ENCODE measurements at regions not wholly inside any gene's neighbourhood (a gene's known extent, or its start where the extent isn't known, plus 50 kb on each side); places are given as distances from the start of the nearest gene placed in this dataset.

DNA sequence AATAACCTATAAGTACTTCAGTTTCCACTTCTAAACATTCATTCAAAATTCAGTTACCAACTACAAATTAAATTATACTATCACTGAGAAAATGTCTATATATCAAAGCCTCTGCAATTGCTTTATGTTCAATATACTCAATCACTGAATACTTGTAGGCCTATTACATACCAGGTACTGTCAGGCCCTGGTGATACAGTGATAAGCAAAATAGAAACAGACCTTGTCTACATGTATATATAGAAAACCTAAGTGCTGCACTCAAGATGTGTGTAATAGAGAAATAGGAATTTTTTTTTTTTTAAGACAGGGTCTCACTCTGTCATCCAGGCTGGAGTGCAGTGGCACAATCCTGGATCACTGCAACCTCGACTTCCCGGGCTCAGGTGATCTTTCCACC is 53.7 kb upstream of the PHF14 start:
- TF ChIP-seq, protein P1, sequence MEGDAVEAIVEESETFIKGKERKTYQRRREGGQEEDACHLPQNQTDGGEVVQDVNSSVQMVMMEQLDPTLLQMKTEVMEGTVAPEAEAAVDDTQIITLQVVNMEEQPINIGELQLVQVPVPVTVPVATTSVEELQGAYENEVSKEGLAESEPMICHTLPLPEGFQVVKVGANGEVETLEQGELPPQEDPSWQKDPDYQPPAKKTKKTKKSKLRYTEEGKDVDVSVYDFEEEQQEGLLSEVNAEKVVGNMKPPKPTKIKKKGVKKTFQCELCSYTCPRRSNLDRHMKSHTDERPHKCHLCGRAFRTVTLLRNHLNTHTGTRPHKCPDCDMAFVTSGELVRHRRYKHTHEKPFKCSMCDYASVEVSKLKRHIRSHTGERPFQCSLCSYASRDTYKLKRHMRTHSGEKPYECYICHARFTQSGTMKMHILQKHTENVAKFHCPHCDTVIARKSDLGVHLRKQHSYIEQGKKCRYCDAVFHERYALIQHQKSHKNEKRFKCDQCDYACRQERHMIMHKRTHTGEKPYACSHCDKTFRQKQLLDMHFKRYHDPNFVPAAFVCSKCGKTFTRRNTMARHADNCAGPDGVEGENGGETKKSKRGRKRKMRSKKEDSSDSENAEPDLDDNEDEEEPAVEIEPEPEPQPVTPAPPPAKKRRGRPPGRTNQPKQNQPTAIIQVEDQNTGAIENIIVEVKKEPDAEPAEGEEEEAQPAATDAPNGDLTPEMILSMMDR (IDR thresholded peaks at IDR 0.05), result no peak
- TF ChIP-seq, protein P2, sequence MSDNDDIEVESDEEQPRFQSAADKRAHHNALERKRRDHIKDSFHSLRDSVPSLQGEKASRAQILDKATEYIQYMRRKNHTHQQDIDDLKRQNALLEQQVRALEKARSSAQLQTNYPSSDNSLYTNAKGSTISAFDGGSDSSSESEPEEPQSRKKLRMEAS (CRISPR knock-in tag; IDR thresholded peaks at IDR 0.05), result no peak
- TF ChIP-seq, protein P3, sequence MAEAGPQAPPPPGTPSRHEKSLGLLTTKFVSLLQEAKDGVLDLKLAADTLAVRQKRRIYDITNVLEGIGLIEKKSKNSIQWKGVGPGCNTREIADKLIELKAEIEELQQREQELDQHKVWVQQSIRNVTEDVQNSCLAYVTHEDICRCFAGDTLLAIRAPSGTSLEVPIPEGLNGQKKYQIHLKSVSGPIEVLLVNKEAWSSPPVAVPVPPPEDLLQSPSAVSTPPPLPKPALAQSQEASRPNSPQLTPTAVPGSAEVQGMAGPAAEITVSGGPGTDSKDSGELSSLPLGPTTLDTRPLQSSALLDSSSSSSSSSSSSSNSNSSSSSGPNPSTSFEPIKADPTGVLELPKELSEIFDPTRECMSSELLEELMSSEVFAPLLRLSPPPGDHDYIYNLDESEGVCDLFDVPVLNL (CRISPR knock-in tag; IDR thresholded peaks at IDR 0.05; ENCODE audit: borderline replicate concordance, low read depth), result no peak
- TF ChIP-seq, protein P4, sequence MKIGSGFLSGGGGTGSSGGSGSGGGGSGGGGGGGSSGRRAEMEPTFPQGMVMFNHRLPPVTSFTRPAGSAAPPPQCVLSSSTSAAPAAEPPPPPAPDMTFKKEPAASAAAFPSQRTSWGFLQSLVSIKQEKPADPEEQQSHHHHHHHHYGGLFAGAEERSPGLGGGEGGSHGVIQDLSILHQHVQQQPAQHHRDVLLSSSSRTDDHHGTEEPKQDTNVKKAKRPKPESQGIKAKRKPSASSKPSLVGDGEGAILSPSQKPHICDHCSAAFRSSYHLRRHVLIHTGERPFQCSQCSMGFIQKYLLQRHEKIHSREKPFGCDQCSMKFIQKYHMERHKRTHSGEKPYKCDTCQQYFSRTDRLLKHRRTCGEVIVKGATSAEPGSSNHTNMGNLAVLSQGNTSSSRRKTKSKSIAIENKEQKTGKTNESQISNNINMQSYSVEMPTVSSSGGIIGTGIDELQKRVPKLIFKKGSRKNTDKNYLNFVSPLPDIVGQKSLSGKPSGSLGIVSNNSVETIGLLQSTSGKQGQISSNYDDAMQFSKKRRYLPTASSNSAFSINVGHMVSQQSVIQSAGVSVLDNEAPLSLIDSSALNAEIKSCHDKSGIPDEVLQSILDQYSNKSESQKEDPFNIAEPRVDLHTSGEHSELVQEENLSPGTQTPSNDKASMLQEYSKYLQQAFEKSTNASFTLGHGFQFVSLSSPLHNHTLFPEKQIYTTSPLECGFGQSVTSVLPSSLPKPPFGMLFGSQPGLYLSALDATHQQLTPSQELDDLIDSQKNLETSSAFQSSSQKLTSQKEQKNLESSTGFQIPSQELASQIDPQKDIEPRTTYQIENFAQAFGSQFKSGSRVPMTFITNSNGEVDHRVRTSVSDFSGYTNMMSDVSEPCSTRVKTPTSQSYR (CRISPR knock-in tag; IDR thresholded peaks at IDR 0.05), result no peak
- no peak for TF ChIP-seq ZNF317 (CRISPR knock-in tag; IDR thresholded peaks at IDR 0.05; ENCODE audit: borderline replicate concordance, low read depth)
- no peak for TF ChIP-seq TP53 (CRISPR knock-in tag; IDR thresholded peaks at IDR 0.05)
- TF ChIP-seq CREB1 (CRISPR knock-in tag; IDR thresholded peaks at IDR 0.05), result no peak
- no peak for TF ChIP-seq GRHL2 (CRISPR knock-in tag; IDR thresholded peaks at IDR 0.05; ENCODE audit: insufficient replicate concordance, severe bottlenecking)
- no peak for TF ChIP-seq NR2C2 (CRISPR knock-in tag; IDR thresholded peaks at IDR 0.05)
- TF ChIP-seq, protein P5, sequence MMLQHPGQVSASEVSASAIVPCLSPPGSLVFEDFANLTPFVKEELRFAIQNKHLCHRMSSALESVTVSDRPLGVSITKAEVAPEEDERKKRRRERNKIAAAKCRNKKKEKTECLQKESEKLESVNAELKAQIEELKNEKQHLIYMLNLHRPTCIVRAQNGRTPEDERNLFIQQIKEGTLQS (CRISPR knock-in tag; conservative IDR thresholded peaks at IDR 0.05), result no peak
- no peak for TF ChIP-seq TCF7 (CRISPR knock-in tag; IDR thresholded peaks at IDR 0.05; ENCODE audit: low read depth)
- TF ChIP-seq, protein P6, sequence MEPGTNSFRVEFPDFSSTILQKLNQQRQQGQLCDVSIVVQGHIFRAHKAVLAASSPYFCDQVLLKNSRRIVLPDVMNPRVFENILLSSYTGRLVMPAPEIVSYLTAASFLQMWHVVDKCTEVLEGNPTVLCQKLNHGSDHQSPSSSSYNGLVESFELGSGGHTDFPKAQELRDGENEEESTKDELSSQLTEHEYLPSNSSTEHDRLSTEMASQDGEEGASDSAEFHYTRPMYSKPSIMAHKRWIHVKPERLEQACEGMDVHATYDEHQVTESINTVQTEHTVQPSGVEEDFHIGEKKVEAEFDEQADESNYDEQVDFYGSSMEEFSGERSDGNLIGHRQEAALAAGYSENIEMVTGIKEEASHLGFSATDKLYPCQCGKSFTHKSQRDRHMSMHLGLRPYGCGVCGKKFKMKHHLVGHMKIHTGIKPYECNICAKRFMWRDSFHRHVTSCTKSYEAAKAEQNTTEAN (CRISPR knock-in tag; IDR thresholded peaks at IDR 0.05), result no peak

All from WTC11 (cell line).